IPS-15b (cell line): ENCODE measurements at regions not wholly inside any gene's neighbourhood (a gene's known extent, or its start where the extent isn't known, plus 50 kb on each side); places are given as distances from the start of the nearest gene placed in this dataset.
"Not testable (repeated sequence)": the region's sequence is repeated elsewhere in the genome, so short reads cannot be mapped to it uniquely, and the experiment has no call there.

ENCODE experiments used
- H3K27me3 ChIP-seq: one replicate; pipeline ENCODE4 v1.6.1; 2013; ENCODE audit warnings: low read length; ENCODE audit not compliant: control insufficient read depth, insufficient read depth
- H3K36me3 ChIP-seq: one replicate; pipeline ENCODE4 v1.6.1; 2013; ENCODE audit warnings: low read length; ENCODE audit not compliant: control insufficient read depth, insufficient read depth
- H3K4me1 ChIP-seq: one replicate; pipeline ENCODE4 v1.6.1; 2013; ENCODE audit warnings: mild to moderate bottlenecking, low read length; ENCODE audit not compliant: control insufficient read depth, insufficient read depth
- H3K4me3 ChIP-seq: one replicate; pipeline ENCODE4 v1.5.1; 2013; ENCODE audit warnings: low read depth, low read length
- H3K9ac ChIP-seq: one replicate; pipeline ENCODE4 v1.6.1; 2013; ENCODE audit warnings: low read depth, mild to moderate bottlenecking, low read length
- H3K9me3 ChIP-seq: one replicate; pipeline ENCODE4 v1.6.1; 2013; ENCODE audit warnings: mild to moderate bottlenecking, low read length; ENCODE audit not compliant: control insufficient read depth, insufficient read depth

DNA sequence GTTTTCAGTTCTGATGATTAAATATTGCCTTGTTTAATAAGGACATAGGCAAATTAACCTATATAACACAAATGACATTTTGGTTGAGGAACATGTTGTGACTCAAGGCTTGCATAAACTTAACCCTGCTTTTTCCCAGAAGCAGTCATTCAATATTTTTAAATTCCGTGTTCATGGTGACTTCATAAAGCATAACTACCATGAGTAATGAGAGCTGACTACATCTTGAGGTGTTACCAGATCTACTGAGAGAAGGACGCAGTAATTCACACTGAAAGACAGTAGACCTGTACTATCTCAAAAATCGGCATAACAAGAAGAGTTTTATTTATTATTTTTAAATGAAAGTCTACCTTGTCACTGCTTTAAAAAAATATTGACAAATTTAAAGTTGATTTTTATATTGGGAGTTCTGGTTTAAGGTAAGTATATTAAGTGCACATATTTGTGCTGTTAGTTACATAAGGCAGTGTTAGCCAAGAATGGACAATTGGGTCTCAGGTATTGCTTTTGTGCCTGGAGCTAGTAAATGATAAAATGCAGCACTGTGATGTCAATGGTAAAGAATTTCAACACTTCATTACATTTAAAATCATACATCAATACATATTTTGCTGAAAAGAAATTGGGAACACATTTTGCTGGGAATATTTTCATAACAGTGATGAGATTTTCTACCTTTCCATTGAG is 1198.5 kb downstream of the FSCB start:
- no peaks in the 10 kb centered on the region for H3K9me3 ChIP-seq
- H3K36me3 ChIP-seq, result no peaks in the 10 kb centered on the region

DNA sequence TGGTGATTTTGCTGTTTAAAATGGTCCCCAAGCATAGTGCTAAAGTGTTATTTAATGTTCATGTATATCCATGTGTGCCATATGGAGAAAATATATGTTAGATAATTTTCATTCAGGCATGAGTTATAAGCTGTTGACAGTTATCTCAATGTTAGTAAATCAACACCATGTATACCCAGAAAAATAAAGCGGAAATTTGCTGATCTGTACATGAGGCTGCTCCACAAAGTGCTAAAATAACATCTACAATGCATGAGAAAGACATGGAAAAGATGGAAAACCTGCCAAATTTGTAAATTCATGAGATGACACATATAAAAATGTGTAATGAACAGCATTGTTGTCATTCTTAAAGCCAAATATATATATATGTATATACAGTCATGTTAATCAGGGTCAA is 1199.2 kb downstream of the FSCB start:
- no peaks in the 10 kb centered on the region for H3K4me1 ChIP-seq
- no peaks in the 10 kb centered on the region for H3K27me3 ChIP-seq
- no peak overlapping the region for H3K9ac ChIP-seq
- no peaks in the 10 kb centered on the region for H3K9me3 ChIP-seq
- H3K36me3 ChIP-seq, result no peaks in the 10 kb centered on the region
- no peak overlapping the region for H3K4me3 ChIP-seq

More for the DNA sequence above, 1198.5 kb downstream of the FSCB start:
- H3K4me1 ChIP-seq, result peaks cover 2% of the 10 kb centered on the region
- no peak overlapping the region for H3K9ac ChIP-seq
- H3K4me3 ChIP-seq, result no peak overlapping the region
- H3K27me3 ChIP-seq, result no peaks in the 10 kb centered on the region

- Histone ChIP-seq H3K9me3 (no peaks in the 10 kb centered on the region), H3K9ac (no peak overlapping the region), H3K4me1 (no peaks in the 10 kb centered on the region), H3K36me3 (no peaks in the 10 kb centered on the region), H3K4me3 (no peak overlapping the region), H3K27me3 (no peaks in the 10 kb centered on the region)
These were observed 1201.0 kb downstream of the FSCB start for GRCh38 chr14:43306053-43306452.

GRCh38 chr14:43297794-43298193 is 1209.3 kb downstream of the FSCB start:
- no peak overlapping the region for H3K9ac ChIP-seq
- H3K4me3 ChIP-seq, result no peak overlapping the region
- H3K9me3 ChIP-seq, result no peaks in the 10 kb centered on the region
- H3K4me1 ChIP-seq, result no peaks in the 10 kb centered on the region
- H3K27me3 ChIP-seq, result no peaks in the 10 kb centered on the region
- H3K36me3 ChIP-seq, result no peaks in the 10 kb centered on the region

DNA sequence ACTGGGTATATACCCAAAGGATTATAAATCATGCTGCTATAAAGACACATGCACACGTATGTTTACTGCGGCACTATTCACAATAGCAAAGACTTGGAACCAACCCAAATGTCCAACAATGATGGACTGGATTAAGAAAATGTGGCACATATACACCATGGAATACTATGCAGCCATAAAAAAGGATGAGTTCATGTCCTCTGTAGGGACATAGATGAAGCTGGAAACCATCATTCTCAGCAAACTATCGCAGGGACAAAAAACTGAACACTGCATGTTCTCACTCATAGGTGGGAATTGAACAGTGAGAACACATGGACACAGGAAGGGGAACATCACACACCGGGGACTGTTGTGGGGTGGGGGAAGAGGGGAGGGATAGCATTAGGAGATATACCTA is 1211.0 kb downstream of the FSCB start:
- not testable (repeated sequence) for H3K9me3 ChIP-seq, H3K27me3 ChIP-seq, H3K4me1 ChIP-seq, H3K36me3 ChIP-seq, H3K9ac ChIP-seq, H3K4me3 ChIP-seq

- no peak overlapping the region for H3K4me3 ChIP-seq
- no peaks in the 10 kb centered on the region for H3K4me1 ChIP-seq
- H3K9me3 ChIP-seq, result no peaks in the 10 kb centered on the region
- no peaks in the 10 kb centered on the region for H3K36me3 ChIP-seq
- H3K9ac ChIP-seq, result no peak overlapping the region
- H3K27me3 ChIP-seq, result no peaks in the 10 kb centered on the region
These were observed 1221.5 kb downstream of the FSCB start for GRCh38 chr14:43285575-43285974.

DNA sequence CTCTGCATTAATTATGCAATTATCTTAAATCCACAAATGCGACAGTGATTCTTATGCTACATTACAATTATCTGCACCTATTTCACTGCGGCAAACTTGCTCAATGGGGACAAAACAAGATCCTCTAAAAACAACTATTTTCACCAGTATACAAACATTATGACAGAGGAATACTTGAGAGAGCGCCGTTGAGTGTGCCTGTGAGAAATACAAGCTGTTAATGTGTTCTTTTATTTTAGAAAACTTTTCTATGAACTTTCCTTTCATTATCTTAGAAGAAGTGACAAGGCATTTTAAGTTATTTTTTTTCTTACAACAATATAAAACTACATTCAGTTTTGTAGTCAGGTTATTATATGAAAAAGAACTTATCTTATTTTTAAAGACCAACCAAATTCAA is 1247.0 kb downstream of the FSCB start:
- Histone ChIP-seq H3K4me1 (peaks cover 3% of the 10 kb centered on the region), H3K36me3 (no peaks in the 10 kb centered on the region), H3K9ac (no peak overlapping the region), H3K27me3 (no peaks in the 10 kb centered on the region), H3K4me3 (no peak overlapping the region), H3K9me3 (no peaks in the 10 kb centered on the region)

DNA sequence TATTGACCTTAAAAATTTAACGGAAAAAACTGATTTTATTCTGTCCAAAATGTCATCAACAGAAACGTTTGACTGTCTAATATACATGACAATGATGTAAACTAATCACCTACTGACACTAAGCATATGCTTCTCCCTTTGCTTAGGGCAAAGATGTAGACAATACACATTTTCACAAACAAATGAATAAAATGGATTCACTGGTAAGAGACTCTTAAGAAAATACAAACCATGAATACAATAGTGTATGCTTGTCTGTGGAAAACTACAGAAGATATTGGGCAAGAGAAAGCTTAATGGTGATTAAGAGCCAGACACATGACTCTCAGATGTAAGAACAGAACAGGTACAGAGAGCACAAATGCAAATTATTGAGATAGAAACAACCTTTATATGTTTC is 1248.7 kb downstream of the FSCB start:
- H3K36me3 ChIP-seq, result no peaks in the 10 kb centered on the region
- peaks cover 3% of the 10 kb centered on the region for H3K4me1 ChIP-seq
- H3K27me3 ChIP-seq, result no peaks in the 10 kb centered on the region
- no peak overlapping the region for H3K9ac ChIP-seq
- H3K9me3 ChIP-seq, result no peaks in the 10 kb centered on the region
- H3K4me3 ChIP-seq, result no peak overlapping the region

- H3K9me3 ChIP-seq, H3K36me3 ChIP-seq, H3K27me3 ChIP-seq, H3K4me1 ChIP-seq, H3K4me3 ChIP-seq, H3K9ac ChIP-seq: not testable (repeated sequence)
These were observed 1250.1 kb downstream of the FSCB start for GRCh38 chr14:43256996-43257395.

DNA sequence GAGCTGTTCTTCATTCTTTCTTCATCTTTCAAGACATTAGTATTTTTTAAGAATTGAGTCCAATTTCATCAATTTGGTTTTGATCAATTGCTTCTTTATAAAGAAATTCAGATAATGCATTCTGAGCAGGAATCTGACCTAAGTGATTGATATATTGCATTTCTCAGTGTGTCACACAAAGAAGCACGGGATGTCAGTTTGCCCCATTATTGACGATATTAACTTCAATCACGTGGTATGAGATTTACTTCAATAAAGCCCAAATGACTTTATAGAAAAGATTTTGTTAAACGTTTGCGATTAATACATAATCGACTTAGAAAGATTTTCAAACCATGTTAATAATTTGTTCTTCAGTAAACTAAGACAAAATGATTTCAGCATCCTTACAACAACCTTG is 1254.2 kb downstream of the FSCB start:
- Histone ChIP-seq H3K4me3 (no peak overlapping the region), H3K36me3 (no peaks in the 10 kb centered on the region)

GRCh38 chr14:43249591-43249990 is 1257.5 kb downstream of the FSCB start:
- H3K27me3 ChIP-seq, result no peaks in the 10 kb centered on the region
- no peaks in the 10 kb centered on the region for H3K4me1 ChIP-seq
- H3K9me3 ChIP-seq, result no peaks in the 10 kb centered on the region
- H3K9ac ChIP-seq, result no peak overlapping the region
- no peak overlapping the region for H3K4me3 ChIP-seq
- no peaks in the 10 kb centered on the region for H3K36me3 ChIP-seq

More for the DNA sequence above, 1254.2 kb downstream of the FSCB start:
- no peaks in the 10 kb centered on the region for H3K27me3 ChIP-seq
- no peak overlapping the region for H3K9ac ChIP-seq
- no peaks in the 10 kb centered on the region for H3K4me1 ChIP-seq
- no peaks in the 10 kb centered on the region for H3K9me3 ChIP-seq

- no peaks in the 10 kb centered on the region for H3K36me3 ChIP-seq
- H3K9ac ChIP-seq, result no peak overlapping the region
- H3K27me3 ChIP-seq, result no peaks in the 10 kb centered on the region
- no peak overlapping the region for H3K4me3 ChIP-seq
- no peaks in the 10 kb centered on the region for H3K9me3 ChIP-seq
- H3K4me1 ChIP-seq, result no peaks in the 10 kb centered on the region
These were observed 1258.0 kb downstream of the FSCB start for GRCh38 chr14:43249116-43249515.
